GM23338 (cell line): ENCODE measurements at regions not wholly inside any gene's neighbourhood (a gene's known extent, or its start where the extent isn't known, plus 50 kb on each side); places are given as distances from the start of the nearest gene placed in this dataset.
A peak's percentile ranks its signal among the peaks of the same experiment; 100 is the strongest.

Source experiments
- ATAC-seq: fragments of 200-7000 bp; cut with Tn5 transposase; 3 replicates; pipeline ENCODE4 v1.9.1; 2020
- DNase-seq: peaks from one replicate; pipeline ENCODE4 v3.0.0-alpha.2; 2015; ENCODE audit warnings: low spot score
- H2AFZ ChIP-seq: fragments of 200-600 bp; sonication (generic); 2 replicates; pipeline ENCODE4 v1.8.0; 2016; ENCODE audit warnings: antibody characterized with exemption, mild to moderate bottlenecking, moderate library complexity
- H3F3A ChIP-seq: fragments of 200-600 bp; sonication (generic); replicated peaks from 2 replicates; pipeline ENCODE4 v1.8.0; 2017; ENCODE audit warnings: antibody characterized with exemption, mixed run types, low read depth
- H3K27ac ChIP-seq: fragments of 200-600 bp; sonication (generic); 2 replicates; pipeline ENCODE4 v1.6.1; 2016; ENCODE audit warnings: low read depth
- H3K27me3 ChIP-seq: fragments of 200-600 bp; sonication (generic); 2 replicates; pipeline ENCODE4 v1.8.0; 2016; ENCODE audit warnings: mild to moderate bottlenecking, mixed run types, moderate library complexity; ENCODE audit not compliant: insufficient read depth
- H3K36me3 ChIP-seq: fragments of 200-600 bp; sonication (generic); 2 replicates; pipeline ENCODE4 v1.8.0; 2016; ENCODE audit warnings: mild to moderate bottlenecking; ENCODE audit not compliant: insufficient read depth
- H3K4me1 ChIP-seq: fragments of 200-600 bp; sonication (generic); 2 replicates; pipeline ENCODE4 v1.8.0; 2016; ENCODE audit warnings: mild to moderate bottlenecking, moderate library complexity; ENCODE audit not compliant: insufficient read depth
- H3K4me2 ChIP-seq: fragments of 200-600 bp; sonication (generic); 2 replicates; pipeline ENCODE4 v1.7.1; 2017; ENCODE audit warnings: mixed run types
- H3K4me3 ChIP-seq: fragments of 200-600 bp; sonication (generic); 2 replicates; pipeline ENCODE4 v1.6.1; 2016; ENCODE audit warnings: mixed run types
- H3K79me2 ChIP-seq: fragments of 200-600 bp; sonication (generic); replicated peaks from 2 replicates; pipeline ENCODE4 v1.8.0; 2017; ENCODE audit warnings: mild to moderate bottlenecking; ENCODE audit not compliant: insufficient read depth
- H3K9me2 ChIP-seq: fragments of 200-600 bp; sonication (generic); 2 replicates; pipeline ENCODE4 v1.8.0; 2017; ENCODE audit not compliant: insufficient read depth
- H4K20me1 ChIP-seq: fragments of 200-600 bp; sonication (generic); replicated peaks from 2 replicates; pipeline ENCODE4 v1.8.0; 2017; ENCODE audit warnings: mild to moderate bottlenecking; ENCODE audit not compliant: insufficient read depth
- H3K27ac Mint-ChIP-seq: 2 replicates; pipeline ENCODE4 v1.8.0; 2020; ENCODE audit warnings: inconsistent platforms, mild to moderate bottlenecking, moderate library complexity, mixed read lengths
- H3K27me3 Mint-ChIP-seq: 3 replicates; pipeline ENCODE4 v1.8.0; 2022; ENCODE audit warnings: low read depth, mild to moderate bottlenecking, moderate library complexity, mixed read lengths, inconsistent platforms; ENCODE audit not compliant: insufficient read depth, poor library complexity
- H3K36me3 Mint-ChIP-seq: 3 replicates; pipeline ENCODE4 v1.8.0; 2021; ENCODE audit warnings: low read depth, mild to moderate bottlenecking, inconsistent platforms, moderate library complexity, mixed read lengths
- H3K4me1 Mint-ChIP-seq: 3 replicates; pipeline ENCODE4 v1.8.0; 2020; ENCODE audit warnings: mild to moderate bottlenecking, inconsistent platforms, mixed read lengths
- H3K4me3 Mint-ChIP-seq: 3 replicates; pipeline ENCODE4 v1.8.0; 2021; ENCODE audit warnings: moderate library complexity, mild to moderate bottlenecking, inconsistent platforms, mixed read lengths
- H3K9me3 Mint-ChIP-seq: 3 replicates; pipeline ENCODE4 v1.8.0; 2020; ENCODE audit warnings: moderate library complexity, mild to moderate bottlenecking, inconsistent platforms, mixed read lengths
- CREB1 ChIP-seq: fragments of 250-450 bp; sonication (Bioruptor Pico); IDR thresholded peaks from 2 replicates; pipeline ENCODE4 v1.5.0; 2020; ENCODE audit warnings: low read depth, mild to moderate bottlenecking, moderate library complexity
- CTCF ChIP-seq, 2 experiments: fragments of 200-600 bp in 1 of 2; sonication (generic) in 1 of 2; conservative IDR thresholded peaks; 2 replicates each; pipeline versions ENCODE4 v1.5.1 to v1.6.1; 2016 to 2017; ENCODE audit warnings: antibody characterized with exemption in 2 of 2, low read depth in 2 of 2, mild to moderate bottlenecking in 2 of 2, moderate library complexity in 1 of 2
- EZH2 ChIP-seq: fragments of 200-600 bp; sonication (generic); IDR thresholded peaks from one replicate; pipeline ENCODE4 v1.8.0; 2017; ENCODE audit warnings: antibody characterized with exemption, mild to moderate bottlenecking, low read depth; ENCODE audit not compliant: unreplicated experiment
- EZH2phosphoT487 ChIP-seq: fragments of 200-600 bp; sonication (generic); IDR thresholded peaks from one replicate; pipeline ENCODE4 v1.8.1; 2018; ENCODE audit warnings: antibody characterized with exemption; ENCODE audit not compliant: unreplicated experiment
- JUNB ChIP-seq: IDR thresholded peaks from one replicate; pipeline ENCODE4 v1.6.1; 2016; ENCODE audit warnings: antibody characterized with exemption; ENCODE audit not compliant: unreplicated experiment
- NANOG ChIP-seq: IDR thresholded peaks from 2 replicates; pipeline ENCODE4 v1.6.1; 2016; ENCODE audit warnings: antibody characterized with exemption, borderline replicate concordance
- POLR2AphosphoS5 ChIP-seq: IDR thresholded peaks from 2 replicates; pipeline ENCODE4 v1.6.1; 2016; ENCODE audit warnings: antibody characterized with exemption, low read depth
- STAT1 ChIP-seq: IDR thresholded peaks from one replicate; pipeline ENCODE4 v1.6.1; 2016; ENCODE audit warnings: antibody characterized with exemption; ENCODE audit not compliant: unreplicated experiment
- ZNF114 ChIP-seq: fragments of 250-450 bp; sonication (Bioruptor Pico); IDR thresholded peaks from 2 replicates; pipeline ENCODE4 v1.5.0; 2020; ENCODE audit warnings: mild to moderate bottlenecking, moderate library complexity
- ZNF331 ChIP-seq: fragments of 250-450 bp; sonication (Bioruptor Pico); IDR thresholded peaks from 2 replicates; pipeline ENCODE4 v1.5.0; 2020; ENCODE audit warnings: low read depth, mild to moderate bottlenecking, moderate library complexity
- TF ChIP-seq, protein P1 (sequence below): fragments of 250-450 bp; sonication (Bioruptor Pico); IDR thresholded peaks from 2 replicates; pipeline ENCODE4 v1.5.0; 2020; ENCODE audit warnings: mild to moderate bottlenecking, moderate library complexity
- TF ChIP-seq, protein P2 (sequence below): IDR thresholded peaks from one replicate; pipeline ENCODE4 v1.6.1; 2018; ENCODE audit warnings: antibody characterized with exemption; ENCODE audit not compliant: unreplicated experiment
- TF ChIP-seq, protein P3 (sequence below): IDR thresholded peaks from 2 replicates; pipeline ENCODE4 v1.6.1; 2016; ENCODE audit warnings: antibody characterized with exemption

DNA sequence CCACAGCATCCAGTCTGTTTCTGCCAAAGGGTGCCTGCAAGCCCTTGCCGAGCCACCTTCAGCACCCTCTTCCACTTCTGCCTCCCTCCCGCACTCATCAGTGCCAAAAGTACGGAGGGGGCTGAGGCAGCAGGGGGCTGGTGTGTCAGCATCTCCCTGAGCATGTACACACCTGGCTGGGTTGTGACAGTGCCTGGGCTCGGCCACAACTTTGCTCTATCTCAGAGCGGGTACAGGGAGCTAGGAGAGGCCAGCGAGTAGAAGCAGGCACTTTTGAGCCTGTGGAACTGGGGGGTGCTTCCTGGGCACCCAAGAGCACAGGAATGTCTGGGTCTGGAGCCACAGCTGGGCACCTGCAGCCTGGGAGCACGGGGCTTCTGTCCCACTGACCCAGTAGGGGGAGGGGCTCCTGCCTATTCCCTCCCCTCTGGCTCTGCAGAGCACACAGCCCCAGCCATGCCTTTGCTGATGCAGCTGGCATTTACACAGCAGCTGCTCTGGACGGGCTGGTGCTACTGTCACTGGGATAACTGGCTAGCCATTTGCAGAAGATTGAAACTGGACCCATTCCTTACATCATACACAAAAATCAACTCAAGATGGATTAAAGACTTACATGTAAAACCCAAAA, 319.8 kb upstream of the RRP15 start:
- no peaks in the 10 kb centered on the region for H3K27me3 ChIP-seq
- no peaks in the 10 kb centered on the region for H3K79me2 ChIP-seq
- no peaks in the 10 kb centered on the region for H3K27me3 Mint-ChIP-seq
- H3K9me3 Mint-ChIP-seq, result peaks cover 28% of the 10 kb centered on the region
- no peaks in the 10 kb centered on the region for H3K4me1 ChIP-seq
- no peak overlapping the region for H2AFZ ChIP-seq
- 0 out of 2 replicates have a peak, but pooled peaks cover 6% of the 10 kb centered on the region for H3K9me2 ChIP-seq
- no peak overlapping the region for H3K4me3 Mint-ChIP-seq
- H3F3A ChIP-seq, result no peaks in the 10 kb centered on the region
- H3K27ac Mint-ChIP-seq, result no peak overlapping the region
- peaks cover 16% of the 10 kb centered on the region for H3K36me3 Mint-ChIP-seq
- H3K4me3 ChIP-seq, result no peak overlapping the region
- no peaks in the 10 kb centered on the region; the same call in 1 of the 2 replicates for H3K36me3 ChIP-seq
- H3K4me2 ChIP-seq, result no peak overlapping the region
- ATAC-seq (peak; percentile 65), DNase-seq (no peak)
- no peak for TF ChIP-seq EZH2
- no peak for TF ChIP-seq NANOG
- TF ChIP-seq POLR2AphosphoS5, result no peak
- TF ChIP-seq, protein P1, sequence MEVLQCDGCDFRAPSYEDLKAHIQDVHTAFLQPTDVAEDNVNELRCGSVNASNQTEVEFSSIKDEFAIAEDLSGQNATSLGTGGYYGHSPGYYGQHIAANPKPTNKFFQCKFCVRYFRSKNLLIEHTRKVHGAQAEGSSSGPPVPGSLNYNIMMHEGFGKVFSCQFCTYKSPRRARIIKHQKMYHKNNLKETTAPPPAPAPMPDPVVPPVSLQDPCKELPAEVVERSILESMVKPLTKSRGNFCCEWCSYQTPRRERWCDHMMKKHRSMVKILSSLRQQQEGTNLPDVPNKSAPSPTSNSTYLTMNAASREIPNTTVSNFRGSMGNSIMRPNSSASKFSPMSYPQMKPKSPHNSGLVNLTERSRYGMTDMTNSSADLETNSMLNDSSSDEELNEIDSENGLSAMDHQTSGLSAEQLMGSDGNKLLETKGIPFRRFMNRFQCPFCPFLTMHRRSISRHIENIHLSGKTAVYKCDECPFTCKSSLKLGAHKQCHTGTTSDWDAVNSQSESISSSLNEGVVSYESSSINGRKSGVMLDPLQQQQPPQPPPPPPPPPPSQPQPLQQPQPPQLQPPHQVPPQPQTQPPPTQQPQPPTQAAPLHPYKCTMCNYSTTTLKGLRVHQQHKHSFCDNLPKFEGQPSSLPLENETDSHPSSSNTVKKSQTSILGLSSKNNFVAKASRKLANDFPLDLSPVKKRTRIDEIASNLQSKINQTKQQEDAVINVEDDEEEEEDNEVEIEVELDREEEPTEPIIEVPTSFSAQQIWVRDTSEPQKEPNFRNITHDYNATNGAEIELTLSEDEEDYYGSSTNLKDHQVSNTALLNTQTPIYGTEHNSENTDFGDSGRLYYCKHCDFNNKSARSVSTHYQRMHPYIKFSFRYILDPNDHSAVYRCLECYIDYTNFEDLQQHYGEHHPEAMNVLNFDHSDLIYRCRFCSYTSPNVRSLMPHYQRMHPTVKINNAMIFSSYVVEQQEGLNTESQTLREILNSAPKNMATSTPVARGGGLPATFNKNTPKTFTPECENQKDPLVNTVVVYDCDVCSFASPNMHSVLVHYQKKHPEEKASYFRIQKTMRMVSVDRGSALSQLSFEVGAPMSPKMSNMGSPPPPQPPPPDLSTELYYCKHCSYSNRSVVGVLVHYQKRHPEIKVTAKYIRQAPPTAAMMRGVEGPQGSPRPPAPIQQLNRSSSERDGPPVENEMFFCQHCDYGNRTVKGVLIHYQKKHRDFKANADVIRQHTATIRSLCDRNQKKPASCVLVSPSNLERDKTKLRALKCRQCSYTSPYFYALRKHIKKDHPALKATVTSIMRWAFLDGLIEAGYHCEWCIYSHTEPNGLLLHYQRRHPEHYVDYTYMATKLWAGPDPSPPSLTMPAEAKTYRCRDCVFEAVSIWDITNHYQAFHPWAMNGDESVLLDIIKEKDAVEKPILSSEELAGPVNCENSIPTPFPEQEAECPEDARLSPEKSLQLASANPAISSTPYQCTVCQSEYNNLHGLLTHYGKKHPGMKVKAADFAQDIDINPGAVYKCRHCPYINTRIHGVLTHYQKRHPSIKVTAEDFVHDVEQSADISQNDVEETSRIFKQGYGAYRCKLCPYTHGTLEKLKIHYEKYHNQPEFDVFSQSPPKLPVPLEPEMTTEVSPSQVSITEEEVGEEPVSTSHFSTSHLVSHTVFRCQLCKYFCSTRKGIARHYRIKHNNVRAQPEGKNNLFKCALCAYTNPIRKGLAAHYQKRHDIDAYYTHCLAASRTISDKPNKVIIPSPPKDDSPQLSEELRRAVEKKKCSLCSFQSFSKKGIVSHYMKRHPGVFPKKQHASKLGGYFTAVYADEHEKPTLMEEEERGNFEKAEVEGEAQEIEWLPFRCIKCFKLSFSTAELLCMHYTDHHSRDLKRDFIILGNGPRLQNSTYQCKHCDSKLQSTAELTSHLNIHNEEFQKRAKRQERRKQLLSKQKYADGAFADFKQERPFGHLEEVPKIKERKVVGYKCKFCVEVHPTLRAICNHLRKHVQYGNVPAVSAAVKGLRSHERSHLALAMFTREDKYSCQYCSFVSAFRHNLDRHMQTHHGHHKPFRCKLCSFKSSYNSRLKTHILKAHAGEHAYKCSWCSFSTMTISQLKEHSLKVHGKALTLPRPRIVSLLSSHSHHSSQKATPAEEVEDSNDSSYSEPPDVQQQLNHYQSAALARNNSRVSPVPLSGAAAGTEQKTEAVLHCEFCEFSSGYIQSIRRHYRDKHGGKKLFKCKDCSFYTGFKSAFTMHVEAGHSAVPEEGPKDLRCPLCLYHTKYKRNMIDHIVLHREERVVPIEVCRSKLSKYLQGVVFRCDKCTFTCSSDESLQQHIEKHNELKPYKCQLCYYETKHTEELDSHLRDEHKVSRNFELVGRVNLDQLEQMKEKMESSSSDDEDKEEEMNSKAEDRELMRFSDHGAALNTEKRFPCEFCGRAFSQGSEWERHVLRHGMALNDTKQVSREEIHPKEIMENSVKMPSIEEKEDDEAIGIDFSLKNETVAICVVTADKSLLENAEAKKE (CRISPR knock-in tag), result no peak
- TF ChIP-seq STAT1, result no peak
- no peak for TF ChIP-seq CTCF (conservative IDR thresholded peaks at IDR 0.05; ENCODE audit: low read depth in 2 of 2)
- TF ChIP-seq ZNF331 (CRISPR knock-in tag), result no peak
- no peak for TF ChIP-seq EZH2phosphoT487
- TF ChIP-seq, protein P2, sequence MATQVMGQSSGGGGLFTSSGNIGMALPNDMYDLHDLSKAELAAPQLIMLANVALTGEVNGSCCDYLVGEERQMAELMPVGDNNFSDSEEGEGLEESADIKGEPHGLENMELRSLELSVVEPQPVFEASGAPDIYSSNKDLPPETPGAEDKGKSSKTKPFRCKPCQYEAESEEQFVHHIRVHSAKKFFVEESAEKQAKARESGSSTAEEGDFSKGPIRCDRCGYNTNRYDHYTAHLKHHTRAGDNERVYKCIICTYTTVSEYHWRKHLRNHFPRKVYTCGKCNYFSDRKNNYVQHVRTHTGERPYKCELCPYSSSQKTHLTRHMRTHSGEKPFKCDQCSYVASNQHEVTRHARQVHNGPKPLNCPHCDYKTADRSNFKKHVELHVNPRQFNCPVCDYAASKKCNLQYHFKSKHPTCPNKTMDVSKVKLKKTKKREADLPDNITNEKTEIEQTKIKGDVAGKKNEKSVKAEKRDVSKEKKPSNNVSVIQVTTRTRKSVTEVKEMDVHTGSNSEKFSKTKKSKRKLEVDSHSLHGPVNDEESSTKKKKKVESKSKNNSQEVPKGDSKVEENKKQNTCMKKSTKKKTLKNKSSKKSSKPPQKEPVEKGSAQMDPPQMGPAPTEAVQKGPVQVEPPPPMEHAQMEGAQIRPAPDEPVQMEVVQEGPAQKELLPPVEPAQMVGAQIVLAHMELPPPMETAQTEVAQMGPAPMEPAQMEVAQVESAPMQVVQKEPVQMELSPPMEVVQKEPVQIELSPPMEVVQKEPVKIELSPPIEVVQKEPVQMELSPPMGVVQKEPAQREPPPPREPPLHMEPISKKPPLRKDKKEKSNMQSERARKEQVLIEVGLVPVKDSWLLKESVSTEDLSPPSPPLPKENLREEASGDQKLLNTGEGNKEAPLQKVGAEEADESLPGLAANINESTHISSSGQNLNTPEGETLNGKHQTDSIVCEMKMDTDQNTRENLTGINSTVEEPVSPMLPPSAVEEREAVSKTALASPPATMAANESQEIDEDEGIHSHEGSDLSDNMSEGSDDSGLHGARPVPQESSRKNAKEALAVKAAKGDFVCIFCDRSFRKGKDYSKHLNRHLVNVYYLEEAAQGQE, result no peak
- no peak for TF ChIP-seq ZNF114 (CRISPR knock-in tag)
- no peak for TF ChIP-seq CREB1 (CRISPR knock-in tag)
- TF ChIP-seq, protein P3, sequence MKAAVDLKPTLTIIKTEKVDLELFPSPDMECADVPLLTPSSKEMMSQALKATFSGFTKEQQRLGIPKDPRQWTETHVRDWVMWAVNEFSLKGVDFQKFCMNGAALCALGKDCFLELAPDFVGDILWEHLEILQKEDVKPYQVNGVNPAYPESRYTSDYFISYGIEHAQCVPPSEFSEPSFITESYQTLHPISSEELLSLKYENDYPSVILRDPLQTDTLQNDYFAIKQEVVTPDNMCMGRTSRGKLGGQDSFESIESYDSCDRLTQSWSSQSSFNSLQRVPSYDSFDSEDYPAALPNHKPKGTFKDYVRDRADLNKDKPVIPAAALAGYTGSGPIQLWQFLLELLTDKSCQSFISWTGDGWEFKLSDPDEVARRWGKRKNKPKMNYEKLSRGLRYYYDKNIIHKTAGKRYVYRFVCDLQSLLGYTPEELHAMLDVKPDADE, result no peak
- TF ChIP-seq JUNB, result no peak
- no peaks in the 10 kb centered on the region; the same call in 2 of the 3 replicates for H3K4me1 Mint-ChIP-seq
- no peaks in the 10 kb centered on the region for H4K20me1 ChIP-seq
- no peak overlapping the region for H3K27ac ChIP-seq
